ENCODE measurements at regions not wholly inside any gene's neighbourhood (a gene's known extent, or its start where the extent isn't known, plus 50 kb on each side); places are given as distances from the start of the nearest gene placed in this dataset.
"Not testable (repeated sequence)": the region's sequence is repeated elsewhere in the genome, so short reads cannot be mapped to it uniquely, and the experiment has no call there.

- DNase-seq (ENCODE audit: low read depth, low spot score): not testable (repeated sequence)
These were observed 726.6 kb downstream of the TDRD15 start for GRCh38 chr2:21850367-21850766.

- DNase-seq (ENCODE audit: low read depth, low spot score): no peak
These were observed 731.2 kb downstream of the TDRD15 start for GRCh38 chr2:21854938-21855337.

- DNase-seq (ENCODE audit: low read depth, low spot score): no peak
These were observed 732.9 kb downstream of the TDRD15 start for GRCh38 chr2:21856708-21857107.

GRCh38 chr2:21860907-21861306, 737.1 kb downstream of the TDRD15 start:
- no peak for DNase-seq (ENCODE audit: low read depth, low spot score)

GRCh38 chr2:21866316-21866715, 742.5 kb downstream of the TDRD15 start:
- DNase-seq (ENCODE audit: low read depth, low spot score): no peak

- DNase-seq (ENCODE audit: low read depth, low spot score): no peak
These were observed 764.1 kb downstream of the TDRD15 start for GRCh38 chr2:21887881-21888280.

- no peak for DNase-seq (ENCODE audit: low read depth, low spot score)
These were observed 766.3 kb downstream of the TDRD15 start for GRCh38 chr2:21890041-21890440.

- DNase-seq (ENCODE audit: low read depth, low spot score): no peak
These were observed 766.9 kb downstream of the TDRD15 start for GRCh38 chr2:21890716-21891115.

- DNase-seq (ENCODE audit: low read depth, low spot score): no peak
These were observed 767.4 kb downstream of the TDRD15 start for GRCh38 chr2:21891191-21891590.

GRCh38 chr2:21892140-21892539, 768.4 kb downstream of the TDRD15 start:
- DNase-seq (ENCODE audit: low read depth, low spot score): no peak

- DNase-seq (ENCODE audit: low read depth, low spot score): no peak
These were observed 771.4 kb downstream of the TDRD15 start for GRCh38 chr2:21895200-21895599.

GRCh38 chr2:21908712-21909380, 785.1 kb downstream of the TDRD15 start:
- not testable (repeated sequence) for DNase-seq (ENCODE audit: low read depth, low spot score)

GRCh38 chr2:21910832-21911507, 787.2 kb downstream of the TDRD15 start:
- DNase-seq (ENCODE audit: low read depth, low spot score): no peak

- DNase-seq (ENCODE audit: low read depth, low spot score): no peak
These were observed 788.6 kb downstream of the TDRD15 start for GRCh38 chr2:21912405-21912804.

- no peak for DNase-seq (ENCODE audit: low read depth, low spot score)
These were observed 791.4 kb downstream of the TDRD15 start for GRCh38 chr2:21915201-21915600.

- DNase-seq (ENCODE audit: low read depth, low spot score): no peak
These were observed 793.3 kb downstream of the TDRD15 start for GRCh38 chr2:21916934-21917522.

GRCh38 chr2:21920721-21921120, 797.0 kb downstream of the TDRD15 start:
- no peak for DNase-seq (ENCODE audit: low read depth, low spot score)

- DNase-seq (ENCODE audit: low read depth, low spot score): no peak
These were observed 801.0 kb downstream of the TDRD15 start for GRCh38 chr2:21924640-21925285.

GRCh38 chr2:21928292-21928691, 804.5 kb downstream of the TDRD15 start:
- no peak for DNase-seq (ENCODE audit: low read depth, low spot score)

GRCh38 chr2:21930226-21930625, 806.5 kb downstream of the TDRD15 start:
- no peak for DNase-seq (ENCODE audit: low read depth, low spot score)

GRCh38 chr2:21939967-21940366, 816.2 kb downstream of the TDRD15 start:
- DNase-seq (ENCODE audit: low read depth, low spot score): no peak

- DNase-seq (ENCODE audit: low read depth, low spot score): no peak
These were observed 820.8 kb downstream of the TDRD15 start for GRCh38 chr2:21944536-21944935.

- no peak for DNase-seq (ENCODE audit: low read depth, low spot score)
These were observed 821.9 kb downstream of the TDRD15 start for GRCh38 chr2:21945658-21946057.

Measured in iPS DF 19.7 (cell line).